OCI-LY7 (cell line): ENCODE measurements at regions not wholly inside any gene's neighbourhood (a gene's known extent, or its start where the extent isn't known, plus 50 kb on each side); places are given as distances from the start of the nearest gene placed in this dataset.

Source experiments
- BruUV-seq: library from RNA; stranded (reverse); fragments of 400-500 nt; replicated peaks from 2 replicates; lab custom pipeline; 2021; lab: Mats Ljungman, UMichigan
- CTCF ChIA-PET: fragments of 300-600 bp; sonication (Branson Sonifier 250); formaldehyde crosslinking; loops from one replicate; lab custom pipeline; 2022; ENCODE audit warnings: antibody characterized with exemption; ENCODE audit not compliant: unreplicated experiment; lab: Charles Lee
- POLR2A ChIA-PET: fragments of 300-600 bp; sonication (Branson Sonifier 250); formaldehyde crosslinking; loops from one replicate; lab custom pipeline; 2022; ENCODE audit warnings: antibody characterized with exemption; lab: Charles Lee
- DNase-seq: peaks from one replicate; pipeline ENCODE4 v3.0.0-alpha.2; 2015; ENCODE audit warnings: low spot score
- H2AFZ ChIP-seq: fragments of 200-600 bp; sonication (generic), shearing (Covaris generic); 2 replicates; pipeline ENCODE4 v1.6.1; 2014; ENCODE audit warnings: mild to moderate bottlenecking, antibody characterized with exemption, low read length, moderate library complexity
- H3K27ac ChIP-seq: fragments of 200-600 bp; sonication (generic); 2 replicates; pipeline ENCODE4 v1.5.1; 2014; ENCODE audit warnings: mixed run types, low read depth, mild to moderate bottlenecking, moderate library complexity, low read length, inconsistent platforms; ENCODE audit not compliant: poor library complexity, severe bottlenecking
- H3K36me3 ChIP-seq: fragments of 200-600 bp; sonication (generic); 2 replicates; pipeline ENCODE4 v1.6.1; 2014; ENCODE audit warnings: mild to moderate bottlenecking, antibody characterized with exemption, low read length, moderate library complexity, mixed read lengths; ENCODE audit not compliant: insufficient read depth
- H3K4me1 ChIP-seq: fragments of 200-600 bp; sonication (generic); 2 replicates; pipeline ENCODE4 v1.5.1; 2014; ENCODE audit warnings: mild to moderate bottlenecking, low read length; ENCODE audit not compliant: insufficient read depth, poor library complexity, severe bottlenecking
- H3K4me2 ChIP-seq: fragments of 200-600 bp; sonication (generic); 2 replicates; pipeline ENCODE4 v1.6.1; 2014; ENCODE audit warnings: mild to moderate bottlenecking, low read length
- H3K4me3 ChIP-seq: fragments of 200-600 bp; sonication (generic); 2 replicates; pipeline ENCODE4 v1.5.1; 2014; ENCODE audit warnings: mild to moderate bottlenecking, low read depth, low read length; ENCODE audit not compliant: poor library complexity, severe bottlenecking
- H3K79me2 ChIP-seq: fragments of 200-600 bp; sonication (generic); 2 replicates; pipeline ENCODE4 v1.6.1; 2016; ENCODE audit warnings: low read depth, mild to moderate bottlenecking, low read length, moderate library complexity, mixed read lengths; ENCODE audit not compliant: insufficient read depth
- H3K9me2 ChIP-seq: fragments of 200-600 bp; sonication (generic); 2 replicates; pipeline ENCODE4 v1.6.1; 2016; ENCODE audit warnings: mild to moderate bottlenecking, low read length, mixed read lengths; ENCODE audit not compliant: insufficient read depth
- H3K9me3 ChIP-seq: fragments of 200-600 bp; sonication (generic); 2 replicates; pipeline ENCODE4 v1.6.1; 2014; ENCODE audit warnings: mild to moderate bottlenecking, mixed run types, low read length, mixed read lengths
- H4K20me1 ChIP-seq: fragments of 200-600 bp; sonication (generic); 2 replicates; pipeline ENCODE4 v1.6.1; 2014; ENCODE audit warnings: mild to moderate bottlenecking, antibody characterized with exemption, low read length, moderate library complexity, mixed read lengths; ENCODE audit not compliant: insufficient read depth
- EZH2phosphoT487 ChIP-seq: fragments of 200-600 bp; sonication (generic); IDR thresholded peaks from 2 replicates; pipeline ENCODE4 v1.6.1; 2018; ENCODE audit warnings: low read depth, borderline replicate concordance, mild to moderate bottlenecking, mixed run types, antibody characterized with exemption, low read length, moderate library complexity, mixed read lengths
- intact Hi-C: fragments of 100-400 bp; cut with micrococcal nuclease; formaldehyde crosslinking; loops from one replicate; pipeline ENCODE4 v1.10.0; 2022; ENCODE audit not compliant: unreplicated experiment
- TF ChIP-seq, protein P1 (sequence below): fragments of 200-600 bp; sonication (generic); conservative IDR thresholded peaks from 2 replicates; pipeline ENCODE4 v1.5.1; 2014; ENCODE audit warnings: mild to moderate bottlenecking, antibody characterized with exemption, low read length, moderate library complexity, mixed read lengths

DNA sequence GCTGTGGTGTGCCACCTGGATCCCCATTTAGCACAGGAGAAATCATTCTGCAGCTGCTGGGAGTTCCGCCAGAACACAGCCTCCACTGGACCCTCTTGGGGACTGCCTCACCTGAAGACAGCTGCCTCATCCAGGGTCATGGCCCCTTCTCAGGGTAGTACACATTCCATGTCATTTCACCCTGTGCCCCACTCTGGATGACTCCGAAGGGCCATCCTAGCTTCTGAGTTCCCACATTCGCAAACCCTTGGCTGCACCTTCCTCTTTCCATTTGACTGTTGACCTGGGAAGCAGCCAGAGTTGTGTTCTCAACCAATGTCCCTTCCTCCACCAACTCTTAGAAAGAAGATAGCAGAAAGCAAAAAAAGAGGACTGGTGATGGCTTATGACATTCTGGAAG, 125.6 kb upstream of the TBX20 start:
- Histone ChIP-seq H4K20me1 (no peaks in the 10 kb centered on the region), H3K79me2 (no peaks in the 10 kb centered on the region), H2AFZ (no peak overlapping the region), H3K9me2 (no peaks in the 10 kb centered on the region), H3K36me3 (no peaks in the 10 kb centered on the region), H3K4me3 (no peak overlapping the region), H3K27ac (no peak overlapping the region), H3K4me1 (no peaks in the 10 kb centered on the region), H3K4me2 (no peak overlapping the region), H3K9me3 (no peaks in the 10 kb centered on the region)
- intact Hi-C loops, result no loop called here
- CTCF ChIA-PET, result no interaction called here
- DNase-seq, result no peak
- TF ChIP-seq EZH2phosphoT487, result no peak
- no TSS peak for BruUV-seq
- POLR2A ChIA-PET, result interaction anchor here (0.5 to 0.7 kb wide), 3 partner anchors 51 to 1223 kb away, joined by 3 read pairs; no protein-coding TSS in a partner anchor

DNA sequence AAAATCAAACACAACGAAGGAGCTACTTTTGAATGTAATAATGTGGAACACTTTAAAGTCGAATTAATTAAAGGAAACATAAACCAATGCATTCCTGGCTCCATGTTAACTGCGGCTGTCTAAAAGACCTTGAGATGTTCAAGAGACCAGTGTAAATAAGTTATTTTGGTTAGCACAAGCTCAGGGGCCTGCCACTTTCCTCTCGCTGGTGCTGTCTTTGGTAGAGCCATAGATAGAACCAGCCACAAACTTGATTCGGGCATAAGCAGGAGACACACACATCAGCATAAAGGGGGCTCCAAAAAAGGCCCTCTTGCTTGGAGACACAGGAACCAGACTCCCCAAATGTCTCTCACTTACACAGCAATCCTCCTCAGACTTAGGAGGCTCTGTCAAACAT, 121.6 kb upstream of the TBX20 start:
- ChIA-PET CTCF (no interaction called here), POLR2A (interaction anchor here (0.7 to 1.0 kb wide), 3 partner anchors 10 to 110 kb away, joined by 3 to 4 read pairs (median 3); no protein-coding TSS in a partner anchor)
- H4K20me1 ChIP-seq, result no peaks in the 10 kb centered on the region
- no peaks in the 10 kb centered on the region for H3K4me1 ChIP-seq
- no peak overlapping the region for H2AFZ ChIP-seq
- no peaks in the 10 kb centered on the region for H3K9me3 ChIP-seq
- no peaks in the 10 kb centered on the region for H3K79me2 ChIP-seq
- no peak overlapping the region for H3K4me3 ChIP-seq
- DNase-seq, result no peak
- no peaks in the 10 kb centered on the region for H3K9me2 ChIP-seq
- intact Hi-C loops, result no loop called here
- no peak overlapping the region for H3K27ac ChIP-seq
- no peaks in the 10 kb centered on the region for H3K36me3 ChIP-seq
- TF ChIP-seq, protein P1, sequence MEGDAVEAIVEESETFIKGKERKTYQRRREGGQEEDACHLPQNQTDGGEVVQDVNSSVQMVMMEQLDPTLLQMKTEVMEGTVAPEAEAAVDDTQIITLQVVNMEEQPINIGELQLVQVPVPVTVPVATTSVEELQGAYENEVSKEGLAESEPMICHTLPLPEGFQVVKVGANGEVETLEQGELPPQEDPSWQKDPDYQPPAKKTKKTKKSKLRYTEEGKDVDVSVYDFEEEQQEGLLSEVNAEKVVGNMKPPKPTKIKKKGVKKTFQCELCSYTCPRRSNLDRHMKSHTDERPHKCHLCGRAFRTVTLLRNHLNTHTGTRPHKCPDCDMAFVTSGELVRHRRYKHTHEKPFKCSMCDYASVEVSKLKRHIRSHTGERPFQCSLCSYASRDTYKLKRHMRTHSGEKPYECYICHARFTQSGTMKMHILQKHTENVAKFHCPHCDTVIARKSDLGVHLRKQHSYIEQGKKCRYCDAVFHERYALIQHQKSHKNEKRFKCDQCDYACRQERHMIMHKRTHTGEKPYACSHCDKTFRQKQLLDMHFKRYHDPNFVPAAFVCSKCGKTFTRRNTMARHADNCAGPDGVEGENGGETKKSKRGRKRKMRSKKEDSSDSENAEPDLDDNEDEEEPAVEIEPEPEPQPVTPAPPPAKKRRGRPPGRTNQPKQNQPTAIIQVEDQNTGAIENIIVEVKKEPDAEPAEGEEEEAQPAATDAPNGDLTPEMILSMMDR, result no peak
- TF ChIP-seq EZH2phosphoT487, result no peak
- no peak overlapping the region for H3K4me2 ChIP-seq
- BruUV-seq, result no TSS peak

GRCh38 chr7:35374858-35375257, 121.0 kb upstream of the TBX20 start:
- ChIA-PET CTCF (no interaction called here), POLR2A (interaction anchor here (0.7 to 1.0 kb wide), 2 partner anchors 11 to 110 kb away, joined by 3 to 4 read pairs; no protein-coding TSS in a partner anchor)
- TF ChIP-seq EZH2phosphoT487, result no peak
- TF ChIP-seq, protein P1, result no peak
- no peak overlapping the region for H3K27ac ChIP-seq
- H2AFZ ChIP-seq, result no peak overlapping the region
- H3K4me3 ChIP-seq, result no peak overlapping the region
- H3K36me3 ChIP-seq, result no peaks in the 10 kb centered on the region
- H3K4me2 ChIP-seq, result no peak overlapping the region
- no peaks in the 10 kb centered on the region for H4K20me1 ChIP-seq
- no TSS peak for BruUV-seq
- no peaks in the 10 kb centered on the region for H3K79me2 ChIP-seq
- H3K4me1 ChIP-seq, result no peaks in the 10 kb centered on the region
- DNase-seq, result no peak
- no peaks in the 10 kb centered on the region for H3K9me3 ChIP-seq
- H3K9me2 ChIP-seq, result no peaks in the 10 kb centered on the region
- intact Hi-C loops, result no loop called here
